ENCODE measurements at regions not wholly inside any gene's neighbourhood (a gene's known extent, or its start where the extent isn't known, plus 50 kb on each side); places are given as distances from the start of the nearest gene placed in this dataset.

DNA sequence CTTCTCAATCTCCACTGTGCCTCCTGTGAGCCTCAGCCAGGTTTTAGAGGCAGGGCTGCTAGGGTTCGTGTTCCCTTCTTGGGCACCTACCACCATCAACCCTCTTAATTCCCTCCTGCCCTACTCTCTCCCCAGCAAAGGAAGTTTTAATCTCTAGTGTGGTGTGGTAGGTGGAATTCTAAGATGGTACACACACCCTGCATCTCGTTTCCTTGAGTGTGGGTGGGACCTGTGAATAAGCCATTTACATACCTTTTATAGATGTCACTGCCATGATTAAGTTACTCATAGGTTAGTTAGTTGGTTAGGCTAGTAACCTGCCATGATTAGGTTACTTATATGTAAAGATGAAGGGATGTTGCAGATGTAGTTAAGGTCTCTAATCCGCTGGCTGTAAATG lies 114.8 kb upstream of the VRK1 start:
- Histone ChIP-seq H3K4me1 (ENCODE audit: control insufficient read depth in 1 of 2, insufficient read depth in 2 of 2, low read length in 2 of 2) (no peaks in the 10 kb centered on the region), H3K27ac (ENCODE audit: low read depth, low read length) (no peak overlapping the region), H3K27me3 (ENCODE audit: control insufficient read depth in 1 of 2, insufficient read depth in 2 of 2, low read length in 2 of 2) (peaks cover 0 to 11% of the 10 kb centered on the region in 2 donors), H3K9ac (ENCODE audit: low read depth in 1 of 2, low read length in 2 of 2) (no peak overlapping the region), H3K36me3 (ENCODE audit: control insufficient read depth in 1 of 2, insufficient read depth in 2 of 2, low read length in 2 of 2) (no peaks in the 10 kb centered on the region), H3K4me3 (ENCODE audit: low read depth in 1 of 2, low read length in 2 of 2) (no peak overlapping the region), H3K9me3 (ENCODE audit: control insufficient read depth in 1 of 2, low read length in 2 of 2) (no peaks in the 10 kb centered on the region)

- H3K27me3 ChIP-seq (ENCODE audit: control insufficient read depth in 1 of 2, insufficient read depth in 2 of 2, low read length in 2 of 2) = peaks cover 0 to 11% of the 10 kb centered on the region in 2 donors
- H3K4me1 ChIP-seq (ENCODE audit: control insufficient read depth in 1 of 2, insufficient read depth in 2 of 2, low read length in 2 of 2) = no peaks in the 10 kb centered on the region
- H3K4me3 ChIP-seq (ENCODE audit: low read depth in 1 of 2, low read length in 2 of 2) = no peak overlapping the region
- H3K36me3 ChIP-seq (ENCODE audit: control insufficient read depth in 1 of 2, insufficient read depth in 2 of 2, low read length in 2 of 2) = no peaks in the 10 kb centered on the region
- H3K9ac ChIP-seq (ENCODE audit: low read depth in 1 of 2, low read length in 2 of 2) = no peak overlapping the region
- H3K27ac ChIP-seq (ENCODE audit: low read depth, low read length) = no peak overlapping the region
- no peaks in the 10 kb centered on the region for H3K9me3 ChIP-seq (ENCODE audit: control insufficient read depth in 1 of 2, low read length in 2 of 2)
These were observed 113.5 kb upstream of the VRK1 start for GRCh38 chr14:96683562-96684289.

DNA sequence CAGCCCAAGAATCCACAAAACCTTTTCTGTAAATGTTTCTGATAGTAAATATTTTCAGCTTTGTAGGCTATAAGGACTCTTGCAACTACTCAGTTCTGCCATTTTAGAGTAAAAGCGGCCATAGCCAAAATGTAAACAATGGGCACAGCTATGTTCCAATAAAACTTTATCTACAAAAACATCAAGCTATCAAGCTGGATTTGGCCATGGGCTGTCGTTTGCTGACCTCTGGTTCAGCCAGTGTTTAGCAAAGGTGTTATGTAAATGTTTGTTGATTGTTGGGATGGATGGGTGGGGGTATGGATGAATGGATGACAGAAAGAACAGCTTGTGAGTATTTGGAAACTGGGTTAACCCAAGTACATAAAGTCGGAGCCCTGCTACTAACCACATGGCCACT lies 111.1 kb upstream of the VRK1 start:
- Histone ChIP-seq H3K4me1 (ENCODE audit: control insufficient read depth in 1 of 2, insufficient read depth in 2 of 2, low read length in 2 of 2) (no peaks in the 10 kb centered on the region), H3K27me3 (ENCODE audit: control insufficient read depth in 1 of 2, insufficient read depth in 2 of 2, low read length in 2 of 2) (peaks cover 0 to 11% of the 10 kb centered on the region in 2 donors)

DNA sequence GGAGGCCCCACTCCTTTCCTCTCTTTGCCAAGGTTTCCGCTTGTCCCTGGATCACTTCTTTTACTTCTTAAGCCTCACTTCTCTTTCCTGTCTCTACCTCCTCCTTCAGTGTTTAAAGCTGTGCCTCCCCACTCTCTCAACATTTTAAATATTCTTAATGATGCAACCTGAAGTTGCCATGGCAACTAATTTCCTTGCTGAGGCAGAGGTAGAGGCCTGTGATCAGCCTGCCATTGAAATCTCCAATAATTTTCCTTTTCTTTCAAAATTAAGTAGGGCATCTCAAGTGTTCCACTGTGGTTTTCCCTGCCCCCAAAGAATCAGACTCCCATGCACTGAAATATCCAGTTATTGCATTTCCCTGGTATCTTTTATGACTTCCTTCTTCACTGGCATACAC lies 108.6 kb upstream of the VRK1 start:
- no peaks in the 10 kb centered on the region for H3K4me1 ChIP-seq (ENCODE audit: control insufficient read depth in 1 of 2, insufficient read depth in 2 of 2, low read length in 2 of 2)
- H3K36me3 ChIP-seq (ENCODE audit: control insufficient read depth in 1 of 2, insufficient read depth in 2 of 2, low read length in 2 of 2) = no peaks in the 10 kb centered on the region
- H3K27me3 ChIP-seq (ENCODE audit: control insufficient read depth in 1 of 2, insufficient read depth in 2 of 2, low read length in 2 of 2) = peaks cover 0 to 1% of the 10 kb centered on the region in 2 donors
- H3K9ac ChIP-seq (ENCODE audit: low read depth in 1 of 2, low read length in 2 of 2) = no peak overlapping the region
- no peak overlapping the region for H3K27ac ChIP-seq (ENCODE audit: low read depth, low read length)
- H3K4me3 ChIP-seq (ENCODE audit: low read depth in 1 of 2, low read length in 2 of 2) = no peak overlapping the region
- no peaks in the 10 kb centered on the region for H3K9me3 ChIP-seq (ENCODE audit: control insufficient read depth in 1 of 2, low read length in 2 of 2)

More for the DNA sequence above, 111.1 kb upstream of the VRK1 start:
- Histone ChIP-seq H3K27ac (ENCODE audit: low read depth, low read length) (no peak overlapping the region), H3K9me3 (ENCODE audit: control insufficient read depth in 1 of 2, low read length in 2 of 2) (no peaks in the 10 kb centered on the region), H3K36me3 (ENCODE audit: control insufficient read depth in 1 of 2, insufficient read depth in 2 of 2, low read length in 2 of 2) (no peaks in the 10 kb centered on the region), H3K9ac (ENCODE audit: low read depth in 1 of 2, low read length in 2 of 2) (no peak overlapping the region), H3K4me3 (ENCODE audit: low read depth in 1 of 2, low read length in 2 of 2) (no peak overlapping the region)

DNA sequence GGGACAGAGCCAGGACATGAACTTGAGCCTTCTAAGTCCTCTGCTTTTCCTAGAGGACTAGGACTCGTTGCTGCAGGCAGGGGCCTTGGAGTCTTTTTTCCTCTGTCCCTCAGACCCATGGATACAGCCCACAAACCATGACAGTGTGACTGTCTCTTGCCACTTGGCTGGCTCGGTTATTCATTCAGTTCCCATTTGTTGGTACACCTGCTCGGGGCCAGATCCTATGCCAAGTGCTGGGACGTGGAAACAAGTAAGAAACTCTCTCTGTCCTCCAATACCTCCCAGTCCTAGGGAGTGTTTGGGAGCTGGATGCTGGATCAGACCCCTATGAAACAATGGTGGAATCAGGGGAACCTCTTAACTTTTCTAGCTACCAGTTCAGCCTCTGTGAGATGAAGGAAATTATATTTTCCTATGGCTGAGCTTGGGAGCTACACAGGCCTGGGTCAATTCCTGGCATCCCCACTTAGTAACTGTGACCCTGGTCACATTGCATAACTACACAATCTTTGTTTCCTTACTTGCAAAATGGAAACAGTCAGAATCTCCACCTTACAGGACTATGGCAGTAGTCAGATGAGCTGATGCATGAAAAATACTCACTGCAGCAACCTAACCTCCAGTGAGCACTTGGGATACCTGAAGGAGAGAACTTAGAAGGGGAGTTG lies 106.3 kb upstream of the VRK1 start:
- H3K4me1 ChIP-seq (ENCODE audit: control insufficient read depth in 1 of 2, insufficient read depth in 2 of 2, low read length in 2 of 2) = no peaks in the 10 kb centered on the region
- no peak overlapping the region for H3K27ac ChIP-seq (ENCODE audit: low read depth, low read length)
- H3K27me3 ChIP-seq (ENCODE audit: control insufficient read depth in 1 of 2, insufficient read depth in 2 of 2, low read length in 2 of 2) = peaks cover 0 to 5% of the 10 kb centered on the region in 2 donors
- no peak overlapping the region for H3K4me3 ChIP-seq (ENCODE audit: low read depth in 1 of 2, low read length in 2 of 2)
- no peak overlapping the region for H3K9ac ChIP-seq (ENCODE audit: low read depth in 1 of 2, low read length in 2 of 2)
- no peaks in the 10 kb centered on the region for H3K36me3 ChIP-seq (ENCODE audit: control insufficient read depth in 1 of 2, insufficient read depth in 2 of 2, low read length in 2 of 2)
- no peaks in the 10 kb centered on the region for H3K9me3 ChIP-seq (ENCODE audit: control insufficient read depth in 1 of 2, low read length in 2 of 2)

GRCh38 chr14:96693252-96693820 lies 103.8 kb upstream of the VRK1 start:
- Histone ChIP-seq H3K4me3 (ENCODE audit: low read depth in 1 of 2, low read length in 2 of 2) (no peak overlapping the region), H3K4me1 (ENCODE audit: control insufficient read depth in 1 of 2, insufficient read depth in 2 of 2, low read length in 2 of 2) (no peaks in the 10 kb centered on the region), H3K27me3 (ENCODE audit: control insufficient read depth in 1 of 2, insufficient read depth in 2 of 2, low read length in 2 of 2) (peaks cover 0 to 5% of the 10 kb centered on the region in 2 donors), H3K9ac (ENCODE audit: low read depth in 1 of 2, low read length in 2 of 2) (no peak overlapping the region), H3K9me3 (ENCODE audit: control insufficient read depth in 1 of 2, low read length in 2 of 2) (no peaks in the 10 kb centered on the region), H3K27ac (ENCODE audit: low read depth, low read length) (no peak overlapping the region), H3K36me3 (ENCODE audit: control insufficient read depth in 1 of 2, insufficient read depth in 2 of 2, low read length in 2 of 2) (no peaks in the 10 kb centered on the region)

- Histone ChIP-seq H3K36me3 (ENCODE audit: control insufficient read depth in 1 of 2, insufficient read depth in 2 of 2, low read length in 2 of 2) (no peaks in the 10 kb centered on the region), H3K9ac (ENCODE audit: low read depth in 1 of 2, low read length in 2 of 2) (no peak overlapping the region), H3K27ac (ENCODE audit: low read depth, low read length) (no peak overlapping the region), H3K27me3 (ENCODE audit: control insufficient read depth in 1 of 2, insufficient read depth in 2 of 2, low read length in 2 of 2) (peaks cover 0 to 5% of the 10 kb centered on the region in 2 donors), H3K4me1 (ENCODE audit: control insufficient read depth in 1 of 2, insufficient read depth in 2 of 2, low read length in 2 of 2) (no peaks in the 10 kb centered on the region), H3K4me3 (ENCODE audit: low read depth in 1 of 2, low read length in 2 of 2) (no peak overlapping the region), H3K9me3 (ENCODE audit: control insufficient read depth in 1 of 2, low read length in 2 of 2) (no peaks in the 10 kb centered on the region)
These were observed 103.2 kb upstream of the VRK1 start for GRCh38 chr14:96693987-96694386.

DNA sequence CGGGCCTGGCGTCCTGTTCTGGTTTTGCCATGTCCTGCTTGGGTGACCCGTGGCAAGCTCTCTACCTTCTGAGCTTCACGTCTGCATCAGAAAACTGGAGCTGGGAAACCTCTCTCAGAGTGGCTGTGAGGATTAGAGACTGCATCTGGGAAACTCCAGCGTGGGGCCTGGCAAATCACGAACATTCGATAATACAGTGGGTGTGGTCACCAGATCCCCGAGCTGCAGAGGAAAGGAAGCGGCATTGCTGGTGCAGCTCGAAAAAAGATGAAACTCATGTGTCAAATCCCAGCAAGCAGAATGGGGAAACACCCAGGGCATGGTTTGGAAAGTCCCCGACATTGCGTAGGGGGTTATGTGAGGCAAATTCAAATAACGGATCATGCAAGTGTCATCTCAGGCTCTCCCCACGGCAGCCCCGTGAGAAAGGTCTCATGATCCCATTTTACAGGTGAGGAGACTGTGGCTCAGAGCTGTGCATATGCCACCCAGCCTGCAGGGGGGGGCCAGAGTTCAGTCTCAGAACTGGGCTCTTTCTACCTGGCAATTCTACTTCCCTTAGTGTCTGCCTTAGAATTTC lies 98.1 kb upstream of the VRK1 start:
- no peak overlapping the region for H3K4me3 ChIP-seq (ENCODE audit: low read depth in 1 of 2, low read length in 2 of 2)
- no peak overlapping the region for H3K27ac ChIP-seq (ENCODE audit: low read depth, low read length)
- no peak overlapping the region for H3K9ac ChIP-seq (ENCODE audit: low read depth in 1 of 2, low read length in 2 of 2)
- no peaks in the 10 kb centered on the region for H3K36me3 ChIP-seq (ENCODE audit: control insufficient read depth in 1 of 2, insufficient read depth in 2 of 2, low read length in 2 of 2)
- H3K4me1 ChIP-seq (ENCODE audit: control insufficient read depth in 1 of 2, insufficient read depth in 2 of 2, low read length in 2 of 2) = no peaks in the 10 kb centered on the region
- no peaks in the 10 kb centered on the region for H3K9me3 ChIP-seq (ENCODE audit: control insufficient read depth in 1 of 2, low read length in 2 of 2)
- peaks cover 0 to 9% of the 10 kb centered on the region in 2 donors for H3K27me3 ChIP-seq (ENCODE audit: control insufficient read depth in 1 of 2, insufficient read depth in 2 of 2, low read length in 2 of 2)

GRCh38 chr14:96699666-96700065 lies 97.5 kb upstream of the VRK1 start:
- H3K9me3 ChIP-seq (ENCODE audit: control insufficient read depth in 1 of 2, low read length in 2 of 2) = no peaks in the 10 kb centered on the region
- peaks cover 0 to 4% of the 10 kb centered on the region in 2 donors for H3K27me3 ChIP-seq (ENCODE audit: control insufficient read depth in 1 of 2, insufficient read depth in 2 of 2, low read length in 2 of 2)
- H3K36me3 ChIP-seq (ENCODE audit: control insufficient read depth in 1 of 2, insufficient read depth in 2 of 2, low read length in 2 of 2) = no peaks in the 10 kb centered on the region
- no peak overlapping the region for H3K9ac ChIP-seq (ENCODE audit: low read depth in 1 of 2, low read length in 2 of 2)
- H3K27ac ChIP-seq (ENCODE audit: low read depth, low read length) = no peak overlapping the region
- H3K4me1 ChIP-seq (ENCODE audit: control insufficient read depth in 1 of 2, insufficient read depth in 2 of 2, low read length in 2 of 2) = no peaks in the 10 kb centered on the region
- H3K4me3 ChIP-seq (ENCODE audit: low read depth in 1 of 2, low read length in 2 of 2) = no peak overlapping the region

- H3K4me1 ChIP-seq (ENCODE audit: control insufficient read depth in 1 of 2, insufficient read depth in 2 of 2, low read length in 2 of 2) = no peaks in the 10 kb centered on the region
- no peak overlapping the region for H3K27ac ChIP-seq (ENCODE audit: low read depth, low read length)
- no peak overlapping the region for H3K9ac ChIP-seq (ENCODE audit: low read depth in 1 of 2, low read length in 2 of 2)
These were observed 94.4 kb upstream of the VRK1 start for GRCh38 chr14:96702831-96703230.

More at GRCh38 chr14:96702831-96703230, 94.4 kb upstream of the VRK1 start:
- Histone ChIP-seq H3K36me3 (ENCODE audit: control insufficient read depth in 1 of 2, insufficient read depth in 2 of 2, low read length in 2 of 2) (no peaks in the 10 kb centered on the region), H3K4me3 (ENCODE audit: low read depth in 1 of 2, low read length in 2 of 2) (no peak overlapping the region), H3K9me3 (ENCODE audit: control insufficient read depth in 1 of 2, low read length in 2 of 2) (no peaks in the 10 kb centered on the region), H3K27me3 (ENCODE audit: control insufficient read depth in 1 of 2, insufficient read depth in 2 of 2, low read length in 2 of 2) (peaks cover 2 to 4% of the 10 kb centered on the region in 2 donors)
